WTC11 (cell line): ENCODE measurements at regions not wholly inside any gene's neighbourhood (a gene's known extent, or its start where the extent isn't known, plus 50 kb on each side); places are given as distances from the start of the nearest gene placed in this dataset.

ENCODE experiments used
- FOXP1 ChIP-seq: sonication (generic); formaldehyde crosslinking; IDR thresholded peaks from 2 replicates; pipeline ENCODE4 v1.8.0; 2022; ENCODE audit warnings: missing genetic modification reagents, mild to moderate bottlenecking, moderate library complexity, borderline replicate concordance
- GABPB1 ChIP-seq: sonication (generic); formaldehyde crosslinking; IDR thresholded peaks from 2 replicates; pipeline ENCODE4 v1.8.1; 2023; ENCODE audit warnings: mild to moderate bottlenecking, missing genetic modification reagents
- IRF2 ChIP-seq: sonication (generic); formaldehyde crosslinking; IDR thresholded peaks from 2 replicates; pipeline ENCODE4 v1.8.0; 2022; ENCODE audit warnings: low read depth, missing genetic modification reagents, borderline replicate concordance
- JUN ChIP-seq: sonication (generic); formaldehyde crosslinking; IDR thresholded peaks from 2 replicates; pipeline ENCODE4 v1.8.0; 2023; ENCODE audit warnings: mild to moderate bottlenecking, missing genetic modification reagents
- MAX ChIP-seq: sonication (generic); formaldehyde crosslinking; IDR thresholded peaks from 2 replicates; pipeline ENCODE4 v1.8.0; 2022; ENCODE audit warnings: mild to moderate bottlenecking, missing genetic modification reagents
- MLX ChIP-seq: sonication (generic); formaldehyde crosslinking; IDR thresholded peaks from 2 replicates; pipeline ENCODE4 v1.8.1; 2023; ENCODE audit warnings: mild to moderate bottlenecking, missing genetic modification reagents, moderate library complexity
- ZBTB21 ChIP-seq: sonication (generic); formaldehyde crosslinking; IDR thresholded peaks from 2 replicates; pipeline ENCODE4 v1.8.1; 2023; ENCODE audit warnings: mild to moderate bottlenecking, missing genetic modification reagents, borderline replicate concordance
- ZNF281 ChIP-seq: sonication (generic); formaldehyde crosslinking; IDR thresholded peaks from 2 replicates; pipeline ENCODE4 v1.8.0; 2023; ENCODE audit warnings: mild to moderate bottlenecking, missing genetic modification reagents
- ZNF423 ChIP-seq: fragments of 250-450 bp; sonication (Bioruptor Pico); IDR thresholded peaks from 2 replicates; pipeline ENCODE4 v2.1.2; 2022; ENCODE audit warnings: mild to moderate bottlenecking, moderate library complexity
- TF ChIP-seq, protein P1 (sequence below): fragments of 200-600 bp; IDR thresholded peaks from 2 replicates; pipeline ENCODE4 v1.8.0; 2022; ENCODE audit warnings: antibody characterized with exemption
- TF ChIP-seq, protein P2 (sequence below): sonication (generic); formaldehyde crosslinking; conservative IDR thresholded peaks from 2 replicates; pipeline ENCODE4 v1.8.1; 2022; ENCODE audit warnings: mild to moderate bottlenecking, missing genetic modification reagents
- TF ChIP-seq, protein P3 (sequence below): fragments of 250-450 bp; sonication (Bioruptor Pico); IDR thresholded peaks from 2 replicates; pipeline ENCODE4 v1.9.0; 2021; ENCODE audit warnings: mild to moderate bottlenecking
- TF ChIP-seq, protein P4 (sequence below): sonication (generic); formaldehyde crosslinking; IDR thresholded peaks from 2 replicates; pipeline ENCODE4 v1.8.1; 2023; ENCODE audit warnings: mild to moderate bottlenecking, missing genetic modification reagents

GRCh38 chr5:154541553-154541952, 63.5 kb upstream of the HAND1 start:
- no peak for TF ChIP-seq ZNF281 (CRISPR knock-in tag)
- TF ChIP-seq, protein P1, sequence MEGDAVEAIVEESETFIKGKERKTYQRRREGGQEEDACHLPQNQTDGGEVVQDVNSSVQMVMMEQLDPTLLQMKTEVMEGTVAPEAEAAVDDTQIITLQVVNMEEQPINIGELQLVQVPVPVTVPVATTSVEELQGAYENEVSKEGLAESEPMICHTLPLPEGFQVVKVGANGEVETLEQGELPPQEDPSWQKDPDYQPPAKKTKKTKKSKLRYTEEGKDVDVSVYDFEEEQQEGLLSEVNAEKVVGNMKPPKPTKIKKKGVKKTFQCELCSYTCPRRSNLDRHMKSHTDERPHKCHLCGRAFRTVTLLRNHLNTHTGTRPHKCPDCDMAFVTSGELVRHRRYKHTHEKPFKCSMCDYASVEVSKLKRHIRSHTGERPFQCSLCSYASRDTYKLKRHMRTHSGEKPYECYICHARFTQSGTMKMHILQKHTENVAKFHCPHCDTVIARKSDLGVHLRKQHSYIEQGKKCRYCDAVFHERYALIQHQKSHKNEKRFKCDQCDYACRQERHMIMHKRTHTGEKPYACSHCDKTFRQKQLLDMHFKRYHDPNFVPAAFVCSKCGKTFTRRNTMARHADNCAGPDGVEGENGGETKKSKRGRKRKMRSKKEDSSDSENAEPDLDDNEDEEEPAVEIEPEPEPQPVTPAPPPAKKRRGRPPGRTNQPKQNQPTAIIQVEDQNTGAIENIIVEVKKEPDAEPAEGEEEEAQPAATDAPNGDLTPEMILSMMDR, result no peak
- no peak for TF ChIP-seq IRF2 (CRISPR knock-in tag)
- no peak for TF ChIP-seq ZBTB21 (CRISPR knock-in tag)
- TF ChIP-seq, protein P2, sequence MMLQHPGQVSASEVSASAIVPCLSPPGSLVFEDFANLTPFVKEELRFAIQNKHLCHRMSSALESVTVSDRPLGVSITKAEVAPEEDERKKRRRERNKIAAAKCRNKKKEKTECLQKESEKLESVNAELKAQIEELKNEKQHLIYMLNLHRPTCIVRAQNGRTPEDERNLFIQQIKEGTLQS (CRISPR knock-in tag), result no peak
- no peak for TF ChIP-seq JUN
- TF ChIP-seq ZNF423 (CRISPR knock-in tag), result no peak
- no peak for TF ChIP-seq MAX
- TF ChIP-seq FOXP1 (CRISPR knock-in tag), result no peak
- TF ChIP-seq, protein P3, sequence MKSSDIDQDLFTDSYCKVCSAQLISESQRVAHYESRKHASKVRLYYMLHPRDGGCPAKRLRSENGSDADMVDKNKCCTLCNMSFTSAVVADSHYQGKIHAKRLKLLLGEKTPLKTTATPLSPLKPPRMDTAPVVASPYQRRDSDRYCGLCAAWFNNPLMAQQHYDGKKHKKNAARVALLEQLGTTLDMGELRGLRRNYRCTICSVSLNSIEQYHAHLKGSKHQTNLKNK (CRISPR knock-in tag), result no peak
- TF ChIP-seq MLX (CRISPR knock-in tag), result no peak
- no peak for TF ChIP-seq GABPB1 (CRISPR knock-in tag)
- TF ChIP-seq, protein P4, sequence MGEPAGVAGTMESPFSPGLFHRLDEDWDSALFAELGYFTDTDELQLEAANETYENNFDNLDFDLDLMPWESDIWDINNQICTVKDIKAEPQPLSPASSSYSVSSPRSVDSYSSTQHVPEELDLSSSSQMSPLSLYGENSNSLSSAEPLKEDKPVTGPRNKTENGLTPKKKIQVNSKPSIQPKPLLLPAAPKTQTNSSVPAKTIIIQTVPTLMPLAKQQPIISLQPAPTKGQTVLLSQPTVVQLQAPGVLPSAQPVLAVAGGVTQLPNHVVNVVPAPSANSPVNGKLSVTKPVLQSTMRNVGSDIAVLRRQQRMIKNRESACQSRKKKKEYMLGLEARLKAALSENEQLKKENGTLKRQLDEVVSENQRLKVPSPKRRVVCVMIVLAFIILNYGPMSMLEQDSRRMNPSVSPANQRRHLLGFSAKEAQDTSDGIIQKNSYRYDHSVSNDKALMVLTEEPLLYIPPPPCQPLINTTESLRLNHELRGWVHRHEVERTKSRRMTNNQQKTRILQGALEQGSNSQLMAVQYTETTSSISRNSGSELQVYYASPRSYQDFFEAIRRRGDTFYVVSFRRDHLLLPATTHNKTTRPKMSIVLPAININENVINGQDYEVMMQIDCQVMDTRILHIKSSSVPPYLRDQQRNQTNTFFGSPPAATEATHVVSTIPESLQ, result no peak
